Activated CD8-positive, alpha-beta T cell treated with anti-CD3 and anti-CD28 coated beads, Interleukin-2, amount 10 ng/mL, durations not matched to agents 7 days and 5 days (primary cell): ENCODE measurements at regions not wholly inside any gene's neighbourhood (a gene's known extent, or its start where the extent isn't known, plus 50 kb on each side); places are given as distances from the start of the nearest gene placed in this dataset.

Experiments
- ATAC-seq: fragments of 150-1000 bp; cut with Tn5 transposase; one replicate; pipeline ENCODE4 v1.10.0; 2021; ENCODE audit warnings: moderate library complexity
- CTCF ChIA-PET: fragments of 350-600 bp; sonication (Branson Sonifier 250); formaldehyde crosslinking; loops from one replicate; lab custom pipeline; 2021; ENCODE audit warnings: antibody characterized with exemption; lab: Charles Lee
- POLR2A ChIA-PET: fragments of 350-600 bp; sonication (Branson Sonifier 250); formaldehyde crosslinking; loops from one replicate; lab custom pipeline; 2021; ENCODE audit warnings: antibody characterized with exemption; lab: Charles Lee
- DNase-seq: peaks from one replicate; pipeline ENCODE4 v3.0.0-alpha.2; 2020
- H3K27ac Mint-ChIP-seq: one replicate; pipeline ENCODE4 v1.8.0; 2021; ENCODE audit warnings: mild to moderate bottlenecking, mixed read lengths
- H3K27me3 Mint-ChIP-seq: one replicate; pipeline ENCODE4 v1.8.0; 2021; ENCODE audit warnings: low read depth, mixed read lengths
- H3K36me3 Mint-ChIP-seq: one replicate; pipeline ENCODE4 v1.8.0; 2021; ENCODE audit warnings: low read depth, mixed read lengths
- H3K4me1 Mint-ChIP-seq: one replicate; pipeline ENCODE4 v1.8.0; 2021; ENCODE audit warnings: low read depth, mixed read lengths
- H3K4me3 Mint-ChIP-seq: one replicate; pipeline ENCODE4 v1.8.0; 2021; ENCODE audit warnings: mild to moderate bottlenecking, mixed read lengths
- H3K9me3 Mint-ChIP-seq: one replicate; pipeline ENCODE4 v1.8.0; 2022; ENCODE audit warnings: mixed read lengths; ENCODE audit not compliant: insufficient read depth

- DNase-seq: no peak
- Mint-ChIP-seq H3K36me3 (no peaks in the 10 kb centered on the region), H3K27ac (no peak overlapping the region), H3K4me1 (peaks cover 21% of the 10 kb centered on the region), H3K27me3 (no peaks in the 10 kb centered on the region), H3K9me3 (peaks cover 15% of the 10 kb centered on the region), H3K4me3 (no peak overlapping the region)
- ChIA-PET CTCF (interaction anchor here (1.4 to 2.5 kb wide), 2 partner anchors 15 to 69 kb away, joined by 3 to 13 read pairs; no protein-coding TSS in a partner anchor), POLR2A (no interaction called here)
- ATAC-seq: no peak
Observed at GRCh38 chr2:195590861-195591205, 66.2 kb upstream of the SLC39A10 start.

GRCh38 chr2:195590199-195590860 is 66.7 kb upstream of the SLC39A10 start:
- DNase-seq (no peak), ATAC-seq (no peak)
- Mint-ChIP-seq H3K27ac (no peak overlapping the region), H3K4me1 (peaks cover 21% of the 10 kb centered on the region), H3K27me3 (no peaks in the 10 kb centered on the region), H3K9me3 (peaks cover 10% of the 10 kb centered on the region), H3K36me3 (no peaks in the 10 kb centered on the region), H3K4me3 (no peak overlapping the region)
- POLR2A ChIA-PET: no interaction called here
- CTCF ChIA-PET: interaction anchor here (1.4 to 2.5 kb wide), 2 partner anchors 14 to 70 kb away, joined by 3 to 13 read pairs; no protein-coding TSS in a partner anchor

DNA sequence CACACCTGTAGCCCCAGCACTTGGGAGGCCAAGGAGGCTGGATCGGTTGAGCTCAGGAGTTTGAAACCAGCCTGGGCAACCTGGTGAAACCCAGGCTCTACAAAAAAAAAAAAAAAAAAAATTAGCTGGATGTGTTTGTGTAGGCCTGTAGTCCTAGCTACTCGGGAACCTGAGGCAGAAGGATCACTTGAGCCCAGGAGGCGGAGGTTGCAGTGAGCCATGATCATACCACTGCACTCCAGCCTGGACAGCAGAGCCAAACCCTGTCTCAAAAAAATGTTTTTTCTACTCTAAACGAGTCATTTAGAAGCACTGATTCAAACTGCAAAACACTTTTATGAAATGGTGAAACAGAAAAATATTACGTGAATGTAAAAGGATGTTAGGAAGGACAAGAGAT is 69.1 kb upstream of the SLC39A10 start:
- Mint-ChIP-seq H3K9me3 (no peaks in the 10 kb centered on the region), H3K36me3 (no peaks in the 10 kb centered on the region), H3K27me3 (no peaks in the 10 kb centered on the region), H3K27ac (no peak overlapping the region), H3K4me1 (peaks cover 6% of the 10 kb centered on the region), H3K4me3 (no peak overlapping the region)
- CTCF ChIA-PET: interaction anchor here (1.0 to 3.9 kb wide), 2 partner anchors 11 to 77 kb away, joined by 3 to 19 read pairs; no protein-coding TSS in a partner anchor
- POLR2A ChIA-PET: no interaction called here
- no peak for ATAC-seq
- no peak for DNase-seq

GRCh38 chr2:195586062-195586714 is 70.8 kb upstream of the SLC39A10 start:
- POLR2A ChIA-PET: no interaction called here
- H3K27me3 Mint-ChIP-seq: no peaks in the 10 kb centered on the region
- H3K27ac Mint-ChIP-seq: no peak overlapping the region
- H3K36me3 Mint-ChIP-seq: no peaks in the 10 kb centered on the region
- CTCF ChIA-PET: interaction anchor here (0.9 to 3.9 kb wide), 3 partner anchors 10 to 88 kb away, joined by 3 to 19 read pairs (median 3); no protein-coding TSS in a partner anchor
- ATAC-seq (no peak), DNase-seq (no peak)
- H3K9me3 Mint-ChIP-seq: no peaks in the 10 kb centered on the region
- H3K4me3 Mint-ChIP-seq: no peak overlapping the region
- peaks cover 4% of the 10 kb centered on the region for H3K4me1 Mint-ChIP-seq

DNA sequence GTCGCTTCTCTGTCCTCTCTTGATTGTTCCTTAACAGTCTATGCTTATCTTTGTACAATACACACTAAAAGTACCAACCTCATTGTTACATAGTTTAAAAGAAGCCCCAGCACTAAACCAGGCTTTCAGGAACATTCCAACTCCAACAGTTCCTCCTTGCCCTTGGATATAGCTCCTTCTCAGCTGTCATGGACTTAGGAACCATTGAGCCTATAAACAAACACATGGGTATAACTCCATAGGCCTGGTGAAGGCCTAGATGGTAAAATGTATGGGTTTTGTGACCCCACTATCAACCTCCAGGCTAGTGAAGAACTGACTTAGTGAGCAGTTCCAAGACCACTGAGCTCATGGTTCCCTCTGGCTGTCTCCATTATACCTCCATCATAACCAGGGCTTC is 74.8 kb upstream of the SLC39A10 start:
- H3K27ac Mint-ChIP-seq: no peak overlapping the region
- H3K9me3 Mint-ChIP-seq: no peaks in the 10 kb centered on the region
- H3K4me3 Mint-ChIP-seq: no peak overlapping the region
- POLR2A ChIA-PET: no interaction called here
- CTCF ChIA-PET: interaction anchor here (0.6 to 2.7 kb wide), 5 partner anchors 48 to 782 kb away, joined by 3 to 12 read pairs (median 3); partner anchors contain the start of gene SLC39A10
- no peak for ATAC-seq
- no peaks in the 10 kb centered on the region for H3K27me3 Mint-ChIP-seq
- DNase-seq: no peak
- H3K4me1 Mint-ChIP-seq: peaks cover 24% of the 10 kb centered on the region
- peaks cover 3% of the 10 kb centered on the region for H3K36me3 Mint-ChIP-seq

DNA sequence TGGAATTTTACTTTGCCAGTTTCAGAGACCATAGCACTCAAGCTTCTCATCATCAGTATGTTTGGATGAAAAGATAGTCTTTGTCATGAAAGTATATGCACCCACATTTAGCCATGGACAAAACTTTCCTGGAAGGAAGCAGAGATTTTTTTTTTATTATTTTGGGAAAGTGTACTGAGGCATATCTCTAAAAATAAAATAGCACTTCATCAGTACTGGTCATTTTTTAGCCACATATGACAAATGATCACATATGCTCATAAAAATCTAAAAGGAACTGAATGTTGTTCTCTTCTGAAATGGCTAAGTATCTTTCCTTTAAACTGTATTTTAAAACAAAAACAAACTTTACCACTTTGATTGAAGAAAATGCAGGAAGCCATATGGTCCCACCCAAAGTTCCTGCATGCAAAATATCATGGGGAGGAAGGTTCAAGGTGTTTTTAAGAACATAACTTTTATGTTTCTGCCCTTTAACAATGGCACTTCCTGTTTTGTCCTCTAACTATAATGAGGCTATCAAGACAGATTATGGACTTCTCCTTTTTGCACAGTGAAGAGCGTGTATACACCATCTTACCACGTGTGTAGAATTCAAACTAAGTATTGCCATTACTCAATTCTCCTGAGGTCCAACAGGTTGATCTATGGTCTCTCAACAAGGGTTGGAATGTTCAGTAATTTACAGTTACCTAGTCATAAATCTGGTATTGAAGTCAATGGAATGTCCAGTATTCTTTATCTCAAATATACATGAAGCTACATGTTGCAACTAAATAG is 77.1 kb upstream of the SLC39A10 start:
- H3K36me3 Mint-ChIP-seq: peaks cover 3% of the 10 kb centered on the region
- ChIA-PET CTCF (interaction anchor here (0.8 to 2.7 kb wide), 5 partner anchors 12 to 103 kb away, joined by 3 to 12 read pairs (median 3); partner anchors contain the start of gene SLC39A10), POLR2A (interaction anchor here (1.7 kb wide), 2 partner anchors 10 to 46 kb away, joined by 5 to 6 read pairs; no protein-coding TSS in a partner anchor)
- peak overlapping the region; percentile 65 for H3K27ac Mint-ChIP-seq
- H3K27me3 Mint-ChIP-seq: no peaks in the 10 kb centered on the region
- no peak overlapping the region for H3K4me3 Mint-ChIP-seq
- no peaks in the 10 kb centered on the region for H3K9me3 Mint-ChIP-seq
- ATAC-seq (no peak), DNase-seq (no peak)
- H3K4me1 Mint-ChIP-seq: peaks cover 45% of the 10 kb centered on the region

- H3K4me3 Mint-ChIP-seq: peak overlapping the region; percentile 36
- no peaks in the 10 kb centered on the region for H3K9me3 Mint-ChIP-seq
- H3K36me3 Mint-ChIP-seq: peaks cover 22% of the 10 kb centered on the region
- POLR2A ChIA-PET: interaction anchor here (1.2 to 3.5 kb wide), 5 partner anchors 14 to 81 kb away, joined by 3 to 20 read pairs (median 4); partner anchors contain the start of gene SLC39A10
- H3K27me3 Mint-ChIP-seq: no peaks in the 10 kb centered on the region
- CTCF ChIA-PET: interaction anchor here (0.7 to 4.6 kb wide), 34 partner anchors 9 to 491 kb away, joined by 3 to 59 read pairs (median 4); partner anchors contain the start of gene SLC39A10
- H3K4me1 Mint-ChIP-seq: peaks cover 71% of the 10 kb centered on the region
- DNase-seq (peak; percentile 44), ATAC-seq (peak; percentile 68)
- H3K27ac Mint-ChIP-seq: peak overlapping the region; percentile 68
Observed at GRCh38 chr2:195575879-195576401, 81.1 kb upstream of the SLC39A10 start.

DNA sequence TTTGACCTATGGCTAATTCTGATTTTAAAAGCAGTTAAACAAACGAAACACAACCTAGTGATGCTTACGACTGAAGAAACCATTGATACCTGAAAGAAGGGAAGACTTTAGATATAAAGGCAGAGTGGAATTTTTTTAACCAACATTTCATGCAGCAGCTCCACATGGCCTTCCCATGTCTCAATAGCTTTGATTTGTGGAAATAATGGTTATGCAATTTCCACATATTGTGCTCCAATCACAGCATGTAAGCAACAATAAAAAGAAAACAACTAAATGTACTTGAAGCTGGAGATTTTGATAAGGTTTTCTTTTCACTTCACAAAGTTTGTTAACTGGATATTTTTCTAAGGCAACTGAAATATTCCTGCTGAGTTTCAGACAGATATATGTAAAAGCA is 82.0 kb upstream of the SLC39A10 start:
- H3K4me3 Mint-ChIP-seq: no peak overlapping the region
- H3K36me3 Mint-ChIP-seq: peaks cover 27% of the 10 kb centered on the region
- H3K27me3 Mint-ChIP-seq: no peaks in the 10 kb centered on the region

GRCh38 chr2:195574312-195574711 is 82.7 kb upstream of the SLC39A10 start:
- Mint-ChIP-seq H3K4me1 (peaks cover 72% of the 10 kb centered on the region), H3K9me3 (no peaks in the 10 kb centered on the region), H3K36me3 (peaks cover 28% of the 10 kb centered on the region), H3K27me3 (no peaks in the 10 kb centered on the region), H3K27ac (no peak overlapping the region), H3K4me3 (no peak overlapping the region)
- no peak for DNase-seq
- POLR2A ChIA-PET: interaction anchor here (0.6 to 3.5 kb wide), 3 partner anchors 13 to 83 kb away, joined by 3 to 20 read pairs (median 3); partner anchors contain the start of gene SLC39A10
- CTCF ChIA-PET: interaction anchor here (0.6 to 4.6 kb wide), 9 partner anchors 9 to 85 kb away, joined by 3 to 59 read pairs (median 5); partner anchors contain the start of gene SLC39A10
- no peak for ATAC-seq

More for the DNA sequence above, 82.0 kb upstream of the SLC39A10 start:
- ATAC-seq: no peak
- no peak for DNase-seq
- H3K9me3 Mint-ChIP-seq: no peaks in the 10 kb centered on the region
- peaks cover 72% of the 10 kb centered on the region for H3K4me1 Mint-ChIP-seq
- CTCF ChIA-PET: interaction anchor here (0.6 to 4.6 kb wide), 7 partner anchors 17 to 84 kb away, joined by 3 to 59 read pairs (median 8); partner anchors contain the start of gene SLC39A10
- POLR2A ChIA-PET: interaction anchor here (0.6 to 3.5 kb wide), 2 partner anchors 41 to 82 kb away, joined by 3 to 20 read pairs; partner anchors contain the start of gene SLC39A10
- no peak overlapping the region for H3K27ac Mint-ChIP-seq

DNA sequence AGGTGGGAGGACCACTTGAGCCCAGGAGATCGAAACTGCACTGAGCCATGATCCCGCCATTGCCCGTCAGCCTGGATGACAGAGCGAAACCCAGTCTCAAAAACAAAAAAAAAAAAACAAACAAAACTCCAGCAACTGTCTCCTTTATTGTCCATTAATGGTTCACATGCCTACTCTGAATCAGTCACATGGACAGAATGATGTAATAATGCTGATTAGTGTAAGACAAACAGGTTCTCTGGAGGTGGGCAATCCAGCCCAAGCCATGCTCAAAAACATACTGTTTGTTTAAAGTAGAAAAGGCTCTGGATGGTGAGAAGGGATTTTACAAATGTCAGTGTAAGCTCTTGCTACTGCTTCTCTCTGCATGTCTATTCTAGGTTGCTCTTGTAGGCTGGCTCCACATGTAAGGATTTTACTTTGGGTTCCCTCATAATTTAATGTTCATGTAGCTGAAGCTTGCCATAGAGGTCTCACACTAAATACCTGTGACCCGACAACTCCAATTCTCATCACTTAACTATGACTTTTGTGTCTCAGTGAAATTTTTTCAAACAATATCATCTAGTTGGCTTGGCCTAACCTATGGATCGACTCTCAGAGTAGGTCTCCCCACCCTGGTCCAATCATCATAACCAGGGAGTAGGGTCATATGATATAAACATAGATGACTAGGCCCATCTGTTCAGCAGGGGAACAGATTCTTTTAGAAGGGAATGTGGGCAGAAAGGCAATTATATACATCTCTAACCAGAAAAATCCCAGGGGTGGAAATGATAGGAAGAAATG is 83.9 kb upstream of the SLC39A10 start:
- ATAC-seq (no peak), DNase-seq (no peak)
- Mint-ChIP-seq H3K9me3 (no peaks in the 10 kb centered on the region), H3K36me3 (peaks cover 31% of the 10 kb centered on the region), H3K4me3 (no peak overlapping the region), H3K27me3 (no peaks in the 10 kb centered on the region), H3K27ac (peak overlapping the region; percentile 51), H3K4me1 (peaks cover 69% of the 10 kb centered on the region)
- ChIA-PET CTCF (interaction anchor here (1.2 to 4.6 kb wide), 4 partner anchors 29 to 86 kb away, joined by 4 to 59 read pairs (median 6); no protein-coding TSS in a partner anchor), POLR2A (interaction anchor here (3.5 kb wide), 1 partner anchor 84 kb away, joined by 20 read pairs; the partner anchor contains the start of gene SLC39A10)
